Epidermal melanocyte (primary cell): ENCODE measurements at regions not wholly inside any gene's neighbourhood (a gene's known extent, or its start where the extent isn't known, plus 50 kb on each side); places are given as distances from the start of the nearest gene placed in this dataset.

Experiments used
- DNase-seq: peaks from one replicate; pipeline ENCODE4 v3.0.0; 2011; ENCODE audit warnings: low spot score; ENCODE audit not compliant: insufficient read length

DNA sequence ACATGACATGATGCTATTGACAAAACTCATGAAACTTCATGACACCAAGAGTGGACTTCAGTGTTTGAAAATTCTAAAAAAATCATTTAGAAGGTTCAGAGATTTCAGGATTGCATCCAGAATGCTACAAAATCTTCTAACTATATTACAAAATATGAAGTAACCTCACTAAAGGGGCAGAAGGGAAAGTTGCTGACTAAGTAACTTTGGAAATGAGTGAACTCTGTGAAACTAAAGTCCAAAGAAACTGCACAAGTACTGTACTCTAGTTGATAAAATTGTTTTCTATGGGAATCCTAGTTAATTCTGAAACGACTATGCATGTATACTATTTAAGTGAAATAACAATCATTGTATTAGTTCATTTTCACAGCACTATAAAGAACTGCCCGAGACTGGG, 184.4 kb downstream of the LYPLAL1 start:
- DNase-seq, result no peak

DNA sequence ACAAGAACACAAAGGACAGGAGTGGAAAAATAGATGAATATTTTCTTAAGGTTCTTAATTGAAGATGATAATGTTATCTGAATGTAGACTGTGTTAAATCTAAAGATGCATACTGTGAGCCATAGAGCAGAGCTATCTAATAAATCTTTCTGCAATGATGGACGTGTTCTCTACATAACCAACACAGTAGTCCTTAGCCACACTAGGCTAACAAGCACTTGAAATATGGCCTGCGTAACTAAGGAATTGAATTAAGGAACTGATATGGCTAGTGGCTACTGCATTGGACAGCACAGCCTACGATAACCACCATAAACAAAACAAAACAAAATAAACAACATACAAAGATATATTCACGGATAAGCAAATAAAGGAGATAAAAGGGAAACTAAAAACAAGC, 181.3 kb downstream of the LYPLAL1 start:
- DNase-seq, result no peak

DNA sequence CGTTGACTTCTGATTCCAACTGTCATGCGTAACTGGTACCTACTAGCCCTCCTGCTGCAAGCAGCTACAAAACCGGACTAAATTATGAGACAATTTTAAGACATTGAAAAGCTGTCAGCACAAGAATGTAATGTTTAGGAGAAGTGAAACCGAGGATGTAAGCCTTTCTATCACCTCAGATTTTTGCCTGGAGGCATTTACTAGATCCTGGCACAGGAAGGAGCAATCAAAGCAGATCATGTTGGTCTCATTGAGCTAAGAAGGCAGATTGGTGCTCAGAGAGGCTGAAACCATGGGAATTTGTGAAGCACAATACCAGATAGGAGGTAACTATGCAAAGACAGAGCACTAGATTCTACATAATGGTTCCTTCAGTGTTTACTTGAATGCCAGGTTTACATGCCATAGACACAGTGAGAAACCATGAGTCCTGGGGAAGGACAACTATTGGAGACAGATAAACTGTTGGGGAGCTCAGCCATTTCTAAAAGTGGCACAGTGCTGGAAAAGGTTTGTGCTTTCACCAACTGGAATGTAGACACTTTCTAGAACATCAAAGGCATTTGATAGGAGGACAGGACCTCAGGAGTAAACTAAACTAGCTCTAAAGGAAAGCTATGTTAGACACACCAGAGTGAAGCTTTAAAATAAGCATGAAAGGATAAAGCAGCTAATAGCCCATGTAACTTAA, 179.4 kb downstream of the LYPLAL1 start:
- DNase-seq, result no peak

DNA sequence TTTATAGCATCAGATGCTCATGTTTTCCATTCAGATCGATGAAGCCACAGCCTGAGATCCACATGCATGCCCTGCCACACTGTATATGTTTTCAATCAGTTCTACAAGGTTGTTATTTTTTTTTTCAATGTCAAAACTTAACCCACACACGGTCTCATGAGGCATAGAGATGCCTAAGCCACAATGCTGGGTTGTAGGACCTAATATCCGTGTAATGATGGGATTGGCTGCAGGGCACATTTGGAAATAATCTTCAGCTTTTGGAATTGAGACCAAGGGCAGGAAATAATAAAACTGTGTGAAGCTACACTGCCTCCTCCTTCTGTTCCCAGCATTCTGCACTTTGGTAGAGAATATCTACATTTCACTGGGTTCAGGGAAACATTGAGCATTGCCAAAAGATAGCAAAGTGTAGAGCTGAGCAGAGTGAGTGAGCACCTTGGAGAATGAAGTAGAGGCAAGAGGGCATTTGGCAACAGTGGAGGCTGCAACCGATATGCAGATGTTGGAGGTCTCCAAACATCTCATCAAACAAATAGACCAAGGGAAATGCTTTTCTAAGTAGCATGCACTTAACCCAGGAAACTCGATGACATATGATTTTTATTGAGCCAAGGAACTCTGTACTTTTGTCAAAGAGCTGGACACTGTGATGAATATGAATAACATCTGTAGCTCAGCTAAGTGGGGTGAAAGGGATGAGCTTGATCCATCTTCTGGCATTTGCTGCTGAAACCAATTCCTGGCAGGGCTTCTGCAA, 176.7 kb downstream of the LYPLAL1 start:
- DNase-seq, result peak; percentile 57

DNA sequence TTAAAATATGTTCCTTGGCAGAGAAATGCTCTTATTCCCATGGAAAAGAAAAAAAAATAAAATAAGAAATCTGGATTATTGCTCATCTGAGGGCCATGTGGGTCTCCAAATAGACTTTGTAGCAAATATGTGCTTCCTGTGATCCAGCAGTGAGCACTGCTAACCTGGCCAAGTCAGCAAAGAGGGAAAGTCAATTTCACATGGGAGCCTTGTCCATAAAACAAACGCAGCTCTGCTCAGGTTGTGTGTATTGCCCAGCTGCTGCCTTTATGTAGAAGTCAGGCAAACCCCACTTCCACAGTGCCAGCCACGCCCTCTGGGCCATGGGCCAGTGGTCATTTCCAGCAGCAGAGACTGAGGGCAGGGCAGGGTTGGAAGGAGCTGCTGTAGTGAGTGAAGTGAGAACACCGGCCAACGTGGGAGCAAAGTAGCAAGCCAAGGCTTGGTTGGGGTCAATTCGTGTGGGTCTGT, 174.3 kb downstream of the LYPLAL1 start:
- no peak for DNase-seq

DNA sequence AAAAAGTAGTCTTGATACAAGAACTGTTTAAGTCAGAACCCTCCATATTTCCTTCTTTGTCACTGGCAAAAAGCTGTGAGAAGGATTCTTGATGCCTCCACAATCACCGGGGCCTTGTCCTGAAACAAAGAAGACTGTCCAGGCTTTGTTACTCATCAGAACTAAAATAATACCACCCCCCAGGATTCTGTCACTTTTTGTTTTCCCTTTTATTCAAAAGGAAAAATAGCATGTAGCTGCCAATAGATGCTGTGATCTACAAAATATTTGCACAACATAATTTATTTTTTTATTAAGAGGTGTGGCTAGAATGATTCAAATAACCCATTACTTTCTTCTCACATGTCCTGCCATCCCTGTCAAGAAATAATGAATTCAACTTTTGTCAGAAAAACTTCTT, 173.7 kb downstream of the LYPLAL1 start:
- DNase-seq, result no peak

DNA sequence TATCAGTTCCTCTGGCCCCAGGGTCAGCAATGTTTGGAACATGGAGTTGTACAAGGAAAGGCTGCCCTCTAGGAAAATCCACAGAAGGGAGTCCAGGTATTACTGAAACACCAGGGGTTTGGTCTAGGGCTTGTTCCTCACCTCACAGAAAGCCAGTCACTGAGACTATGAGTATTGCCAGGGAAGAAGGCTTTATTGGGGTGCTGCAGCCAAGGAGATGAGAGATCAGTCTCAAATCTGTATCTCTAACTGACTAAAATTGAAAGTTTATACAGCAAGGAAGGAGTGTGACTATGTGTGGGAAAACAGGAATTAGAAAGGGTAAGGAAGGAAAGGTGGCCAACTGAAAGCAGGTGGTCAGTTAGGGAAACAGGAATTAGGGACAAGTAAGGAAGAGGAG, 172.3 kb downstream of the LYPLAL1 start:
- DNase-seq, result no peak

DNA sequence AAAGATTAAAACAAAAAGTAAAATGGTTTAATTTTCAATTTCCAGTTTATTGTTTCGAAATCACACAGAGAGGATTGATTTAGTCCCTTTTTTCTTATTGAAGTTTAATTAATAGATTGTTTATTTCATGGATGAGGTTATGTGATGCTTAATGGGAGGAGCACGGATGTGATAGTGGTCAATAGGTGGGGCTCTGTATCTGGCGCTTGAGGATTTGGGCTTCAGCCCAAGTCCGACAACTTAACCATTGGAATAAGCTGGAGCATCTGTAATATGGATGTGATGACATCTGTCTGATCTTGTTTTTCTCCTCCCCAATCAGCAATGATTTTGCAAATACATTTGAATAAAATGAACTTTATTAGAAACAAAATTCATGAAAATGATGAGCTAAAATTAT, 169.2 kb downstream of the LYPLAL1 start:
- DNase-seq, result no peak

DNA sequence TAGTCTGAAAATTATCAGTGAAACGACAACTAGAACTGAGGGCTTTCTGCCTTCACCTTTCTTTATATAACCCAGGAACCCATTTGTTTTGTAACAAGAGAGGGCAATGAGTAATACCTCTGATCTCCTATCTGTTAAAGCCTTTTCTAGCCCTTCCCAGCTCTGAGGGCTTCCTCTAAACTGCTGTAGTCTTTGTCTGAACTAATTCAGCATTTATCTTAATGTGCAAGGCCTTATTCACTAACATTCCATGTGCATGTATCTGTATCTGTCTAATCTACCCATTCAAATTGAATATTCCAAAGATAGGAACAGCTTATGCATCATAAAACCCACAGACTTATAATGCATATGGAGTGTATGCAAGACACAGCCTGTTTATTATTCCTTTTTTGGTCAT, 167.1 kb downstream of the LYPLAL1 start:
- no peak for DNase-seq

DNA sequence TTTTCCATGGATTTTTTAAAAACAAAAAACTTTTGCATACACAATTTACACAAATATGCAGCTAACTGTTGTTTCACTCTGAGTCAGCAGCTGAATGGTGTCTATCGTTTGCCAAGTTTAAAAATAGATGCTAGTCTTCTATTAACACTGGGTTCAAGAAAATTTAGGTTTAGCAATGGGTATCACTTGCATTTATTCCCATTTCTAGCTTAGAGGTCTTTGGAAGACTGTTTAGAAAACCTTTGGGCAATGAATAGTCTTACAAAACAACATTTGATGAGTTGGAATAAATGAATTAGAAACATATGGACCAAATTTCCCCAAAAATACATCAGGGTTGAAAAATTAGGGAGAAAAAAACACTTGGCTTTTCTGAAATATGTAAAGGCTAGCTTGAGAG, 165.8 kb downstream of the LYPLAL1 start:
- DNase-seq, result no peak

DNA sequence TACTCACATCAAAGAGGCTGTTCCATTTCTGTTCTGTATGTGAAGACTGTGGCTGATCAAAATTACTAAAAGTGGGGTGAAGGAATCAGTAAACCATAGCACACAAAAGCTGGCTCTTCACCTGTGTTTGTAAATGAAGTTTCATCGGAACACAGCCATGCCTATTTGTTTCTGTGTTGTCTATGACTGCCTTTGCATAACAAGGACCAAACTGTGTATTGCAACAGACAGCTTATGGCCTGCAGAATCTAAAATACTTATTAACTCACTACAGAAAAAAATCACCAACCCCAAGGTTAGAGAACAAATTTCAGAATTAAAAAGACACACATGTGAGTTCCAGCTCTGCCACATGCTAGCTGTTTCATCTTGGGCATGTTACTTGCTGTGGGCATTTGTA, 163.9 kb downstream of the LYPLAL1 start:
- no peak for DNase-seq

DNA sequence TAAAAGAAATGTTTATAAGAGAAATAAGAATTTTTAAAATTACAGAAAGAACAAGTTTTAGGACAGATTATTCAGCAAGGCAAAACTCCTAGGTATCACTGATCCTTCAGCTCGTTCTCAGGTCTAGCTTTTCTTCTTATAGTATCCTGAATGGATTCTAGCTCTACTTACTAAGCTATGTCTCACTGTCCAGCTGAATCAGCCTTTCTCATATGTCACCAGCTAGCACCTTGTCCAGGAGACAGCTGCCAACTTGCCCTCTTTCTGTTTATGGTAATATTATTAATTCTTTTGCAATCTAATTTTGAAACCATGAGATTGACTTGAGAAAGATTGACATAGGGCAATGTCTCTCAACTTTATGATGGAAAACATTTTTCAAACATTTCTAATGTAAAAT, 159.9 kb downstream of the LYPLAL1 start:
- no peak for DNase-seq

DNA sequence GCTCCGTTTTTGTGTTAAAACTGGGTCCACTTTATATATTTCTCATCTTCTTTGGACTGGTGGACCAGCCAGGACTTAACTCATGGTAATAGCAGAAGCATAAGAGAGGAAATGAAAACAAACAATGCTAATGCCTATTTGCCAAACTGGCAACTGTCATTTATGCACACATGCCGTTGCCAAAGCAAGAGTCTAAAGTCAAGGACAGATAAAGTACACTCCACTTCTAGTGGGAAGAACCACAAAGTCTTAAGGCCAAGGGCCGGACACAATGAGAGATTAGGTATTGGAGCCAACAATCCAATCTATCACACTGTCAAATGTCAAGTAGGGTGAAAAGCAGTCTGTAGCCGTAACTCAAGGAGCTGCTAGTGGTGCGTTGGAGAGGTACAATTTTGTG, 157.7 kb downstream of the LYPLAL1 start:
- no peak for DNase-seq

DNA sequence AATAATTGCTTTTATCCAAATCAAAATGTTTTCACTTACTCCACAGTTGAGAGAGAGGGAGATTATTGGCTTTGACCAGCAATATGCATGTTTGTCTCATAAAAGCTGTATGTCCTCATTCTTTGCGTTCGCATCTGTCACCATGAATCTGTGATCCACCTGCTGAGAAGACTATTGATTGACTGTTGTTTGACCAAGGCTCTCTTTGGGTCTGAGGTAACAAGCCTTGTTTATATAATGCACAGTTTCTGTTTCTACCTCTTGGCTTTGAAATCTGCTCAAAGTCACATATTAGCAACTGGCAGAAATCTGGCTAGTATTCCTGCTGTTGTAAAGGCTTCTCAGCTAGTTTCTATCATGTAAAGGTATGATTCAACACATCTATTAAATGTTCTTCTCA, 157.0 kb downstream of the LYPLAL1 start:
- no peak for DNase-seq

DNA sequence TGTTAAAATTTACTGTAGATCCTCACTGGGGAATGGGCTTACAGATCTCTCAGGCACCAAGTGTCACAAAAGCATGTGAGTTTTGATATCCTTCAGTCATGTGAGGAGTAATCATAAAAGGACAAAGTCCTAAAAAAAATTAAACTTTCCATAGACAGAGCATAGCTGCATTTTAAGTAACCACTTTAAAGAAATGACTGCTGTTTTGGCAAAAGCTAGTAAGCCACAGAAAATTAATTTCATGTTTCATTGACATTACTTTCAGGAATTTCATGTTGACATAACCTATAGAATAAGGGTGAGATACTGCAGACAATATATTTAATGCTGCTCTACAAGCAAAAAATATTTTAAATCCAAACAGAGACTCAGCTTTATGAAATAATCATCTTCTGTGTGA, 156.3 kb downstream of the LYPLAL1 start:
- DNase-seq, result no peak

DNA sequence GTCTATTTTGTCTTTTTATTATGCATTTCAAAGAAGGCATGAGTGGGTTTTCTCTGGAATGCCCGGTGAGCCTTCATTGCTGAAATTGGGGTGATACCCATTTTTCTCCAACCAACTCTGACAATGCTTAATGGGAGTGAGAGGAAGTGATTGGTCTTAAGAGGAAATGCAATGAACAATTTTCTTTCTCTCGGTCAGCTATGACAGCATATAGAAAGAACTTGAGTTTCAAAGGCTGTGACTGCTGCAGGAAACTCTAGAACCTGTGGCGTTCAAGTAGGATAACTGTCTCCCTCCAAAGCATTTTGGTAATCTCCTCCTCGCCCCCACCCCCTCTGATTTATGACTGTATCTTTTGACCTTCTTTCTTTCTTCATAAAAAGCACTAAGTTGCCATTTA, 155.9 kb downstream of the LYPLAL1 start:
- DNase-seq, result no peak

DNA sequence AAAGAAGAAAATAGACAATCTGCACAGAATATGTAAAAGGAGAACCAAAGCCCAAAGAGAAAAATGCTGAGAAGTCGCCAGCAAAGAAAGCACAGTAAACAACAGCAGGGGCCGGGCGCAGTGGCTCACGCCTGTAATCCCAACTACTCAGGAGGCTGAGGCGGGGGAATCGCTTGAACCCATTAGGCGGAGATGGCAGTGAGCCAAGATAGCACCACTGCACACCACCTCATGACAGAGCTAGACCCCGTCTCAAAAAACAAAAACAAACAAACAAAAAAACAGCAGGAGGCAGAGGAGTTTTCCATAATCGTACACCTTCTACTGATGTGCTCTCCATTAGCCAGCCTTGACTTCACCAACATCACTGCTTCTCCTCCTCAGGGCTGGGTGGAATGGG, 153.2 kb downstream of the LYPLAL1 start:
- no peak for DNase-seq

DNA sequence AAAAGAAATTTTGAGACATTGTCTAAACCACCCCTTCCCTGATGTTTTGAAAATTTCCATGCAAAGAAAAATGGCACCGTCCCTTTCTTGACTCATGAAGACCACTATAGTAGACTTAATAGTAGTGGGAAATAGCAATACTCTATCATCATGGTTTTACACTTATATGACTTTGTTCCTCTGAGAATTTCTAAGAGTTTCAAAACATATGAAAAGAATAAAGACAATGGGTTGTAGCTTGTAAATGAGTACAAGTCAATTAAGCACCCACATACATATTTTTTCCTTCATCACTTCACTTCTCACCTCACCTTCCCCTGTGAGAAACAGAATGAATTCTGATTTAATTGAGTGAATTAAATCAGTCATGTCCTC, 151.7 kb downstream of the LYPLAL1 start:
- DNase-seq, result no peak

DNA sequence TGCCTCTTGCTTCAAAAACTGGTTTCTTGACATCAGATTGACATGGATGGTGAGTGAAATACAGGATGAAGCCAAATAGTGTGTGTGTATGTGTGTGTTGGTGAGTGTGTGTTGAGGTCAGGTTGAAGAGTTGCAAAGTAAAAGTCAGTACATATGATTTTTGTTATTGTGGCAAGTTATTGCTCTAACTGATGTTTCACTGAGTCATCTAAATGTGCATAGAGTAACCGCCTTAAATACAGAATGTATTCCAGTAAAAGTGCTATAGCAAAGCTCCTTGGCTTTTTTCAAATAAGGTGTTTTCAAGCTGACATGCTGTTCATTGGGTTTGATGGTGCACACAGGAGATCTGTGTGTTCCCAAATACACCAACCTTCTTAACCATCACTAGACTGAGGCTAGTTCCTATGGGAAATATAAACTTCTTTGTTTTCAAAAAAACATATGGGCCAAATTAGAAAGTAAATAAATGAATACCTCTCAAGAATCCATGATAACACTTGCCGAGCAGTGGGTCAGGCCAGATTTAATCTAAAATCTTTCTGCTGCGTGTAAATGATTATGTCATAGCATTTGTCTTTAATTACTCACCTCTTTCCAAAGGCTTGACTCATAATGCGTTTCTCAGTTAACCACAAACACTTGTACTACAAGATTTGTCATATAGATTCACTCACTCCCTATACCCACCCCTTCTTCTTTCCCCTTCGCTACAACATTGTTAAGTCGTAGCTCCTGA, 151.1 kb downstream of the LYPLAL1 start:
- DNase-seq, result no peak

DNA sequence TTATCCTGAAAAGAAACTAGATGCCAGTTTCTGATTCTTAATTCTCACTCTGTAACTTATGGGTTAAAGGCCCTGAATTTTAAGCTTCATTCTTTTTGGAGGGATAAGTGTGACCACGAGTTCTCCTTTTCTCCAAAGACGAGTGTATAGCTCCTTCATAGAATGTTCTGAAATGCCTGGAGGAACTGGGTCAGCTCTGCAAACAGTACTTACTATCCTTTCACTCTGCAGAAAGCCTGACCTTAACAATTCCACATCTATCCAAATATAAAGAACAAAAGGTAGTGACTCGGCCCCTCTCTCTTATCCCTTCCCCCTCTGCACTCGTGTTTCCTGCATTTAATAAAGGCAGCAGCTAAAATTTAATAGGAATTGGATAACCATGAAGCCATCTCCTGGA, 150.5 kb downstream of the LYPLAL1 start:
- no peak for DNase-seq

DNA sequence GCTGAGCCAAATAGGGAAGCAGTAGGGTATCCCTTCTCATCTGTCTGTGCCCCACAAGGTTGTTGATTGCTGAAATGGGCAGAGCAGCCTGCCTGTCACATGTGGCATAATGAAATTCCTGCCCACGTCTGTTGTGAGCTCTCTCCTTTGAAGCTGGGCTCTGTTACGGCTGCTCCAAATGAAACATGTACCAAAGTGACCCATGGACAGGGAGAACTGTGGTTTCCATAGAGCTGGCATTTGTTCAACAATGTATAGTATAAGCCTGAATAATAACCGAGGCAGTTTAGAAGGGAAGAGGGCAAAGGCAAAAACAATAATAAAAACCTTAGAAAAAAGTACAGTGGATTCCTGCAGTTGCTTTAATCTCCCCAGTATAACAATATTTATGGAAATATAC, 149.7 kb downstream of the LYPLAL1 start:
- DNase-seq, result no peak

DNA sequence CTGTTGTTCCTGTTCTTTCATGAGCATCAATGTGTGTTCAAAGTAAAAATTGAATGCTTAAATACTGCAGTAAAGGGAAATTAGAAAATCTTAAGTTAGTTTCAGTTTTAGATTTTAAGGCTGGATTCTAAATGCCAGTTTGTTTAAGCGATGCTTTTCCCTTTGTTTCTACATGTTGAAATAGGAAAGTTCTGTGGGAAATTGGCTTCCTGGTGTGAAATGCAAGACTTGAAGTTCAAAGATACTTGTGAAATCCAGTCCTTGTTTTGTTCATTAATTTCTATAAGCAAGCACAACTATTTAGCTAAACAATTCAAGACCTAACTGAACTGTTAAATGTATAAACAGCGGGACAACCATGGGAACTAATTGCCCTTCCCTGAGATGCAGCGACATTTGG, 149.1 kb downstream of the LYPLAL1 start:
- no peak for DNase-seq
